Psoas muscle (tissue), 7 donors: ENCODE measurements at regions not wholly inside any gene's neighbourhood (a gene's known extent, or its start where the extent isn't known, plus 50 kb on each side); places are given as distances from the start of the nearest gene placed in this dataset.

Source experiments
- ATAC-seq, 4 donors: fragments of 200-7000 bp; cut with Tn5 transposase; one replicate each; pipeline ENCODE4 v1.9.1; 2020; ENCODE audit warnings: moderate library complexity in 3 of 4, mild to moderate bottlenecking in 2 of 4
- DNase-seq, 2 donors: peaks; one replicate each; pipeline ENCODE4 v3.0.0-alpha.2; 2020
- H3K27ac ChIP-seq: fragments of 200-600 bp; one replicate; pipeline ENCODE4 v1.8.0; 2022
- H3K27me3 ChIP-seq, 3 donors: fragments of 200-600 bp in 1 of 3; one replicate each; pipeline versions ENCODE4 v1.6.1 to v1.8.0; 2013 to 2022; ENCODE audit warnings: low read length in 2 of 3, mild to moderate bottlenecking in 2 of 3, moderate library complexity in 1 of 3; ENCODE audit not compliant: insufficient read depth in 3 of 3
- H3K36me3 ChIP-seq, 2 donors: fragments of 200-600 bp in 1 of 2; one replicate each; pipeline versions ENCODE4 v1.6.1 to v1.8.0; 2013 to 2022; ENCODE audit warnings: low read depth in 1 of 2, mild to moderate bottlenecking in 1 of 2, moderate library complexity in 1 of 2; ENCODE audit not compliant: insufficient read depth in 1 of 2
- H3K4me1 ChIP-seq: fragments of 200-600 bp; one replicate; pipeline ENCODE4 v1.8.0; 2022
- H3K4me3 ChIP-seq: fragments of 200-600 bp; one replicate; pipeline ENCODE4 v1.8.0; 2022; ENCODE audit warnings: mild to moderate bottlenecking
- H3K9me3 ChIP-seq: fragments of 200-600 bp; one replicate; pipeline ENCODE4 v1.8.0; 2022
- WGBS, 3 donors: extraction: QIAGEN DNeasy Blood & Tissue Kit; methylation state at CpG; one replicate each; pipeline versions ENCODE4 v1.1.6 to v1.1.7; 2013; 5-methylcytosine and 5-hydroxymethylcytosine counted together
- intact Hi-C, 2 donors: fragments of 100-400 bp; cut with DNase I; formaldehyde crosslinking; loops; one replicate each; pipeline versions ENCODE4 v1.11.0 to v1.14.2; 2022
- TF ChIP-seq, protein P1 (sequence below): fragments of 200-600 bp; IDR thresholded peaks from one replicate; pipeline ENCODE4 v1.8.0; 2022; ENCODE audit warnings: antibody characterized with exemption
- donor health status: healthy with polysubstance abuse.
- donor health status: DM: no; HTN: no; CAD: no; lungs with moderate emphysema.
- donor health status: Bipolar disorder and iron deficiency.
- donor health status: healthy.
- donor health status: DM: yes; HTN: yes; CAD: no.
- donor health status: DM: no; HTN: no; CAD: no.
- donor health status: DM: yes; HTN: yes; CAD: no.

GRCh38 chr20:62531046-62531838, 55.4 kb upstream of the GATA5 start:
- peaks cover 22% of the 10 kb centered on the region for H3K4me1 ChIP-seq
- no peak overlapping the region for H3K4me3 ChIP-seq
- ATAC-seq (no peak), DNase-seq (no peak)
- H3K36me3 ChIP-seq = no peaks in the 10 kb centered on the region
- WGBS, 3 donors = 86 to 90% (median 88%) methylated on average over 23 of the region's 23 CpGs
- H3K27ac ChIP-seq = no peak overlapping the region
- H3K27me3 ChIP-seq = no peaks in the 10 kb centered on the region
- no peaks in the 10 kb centered on the region for H3K9me3 ChIP-seq
- TF ChIP-seq, protein P1, sequence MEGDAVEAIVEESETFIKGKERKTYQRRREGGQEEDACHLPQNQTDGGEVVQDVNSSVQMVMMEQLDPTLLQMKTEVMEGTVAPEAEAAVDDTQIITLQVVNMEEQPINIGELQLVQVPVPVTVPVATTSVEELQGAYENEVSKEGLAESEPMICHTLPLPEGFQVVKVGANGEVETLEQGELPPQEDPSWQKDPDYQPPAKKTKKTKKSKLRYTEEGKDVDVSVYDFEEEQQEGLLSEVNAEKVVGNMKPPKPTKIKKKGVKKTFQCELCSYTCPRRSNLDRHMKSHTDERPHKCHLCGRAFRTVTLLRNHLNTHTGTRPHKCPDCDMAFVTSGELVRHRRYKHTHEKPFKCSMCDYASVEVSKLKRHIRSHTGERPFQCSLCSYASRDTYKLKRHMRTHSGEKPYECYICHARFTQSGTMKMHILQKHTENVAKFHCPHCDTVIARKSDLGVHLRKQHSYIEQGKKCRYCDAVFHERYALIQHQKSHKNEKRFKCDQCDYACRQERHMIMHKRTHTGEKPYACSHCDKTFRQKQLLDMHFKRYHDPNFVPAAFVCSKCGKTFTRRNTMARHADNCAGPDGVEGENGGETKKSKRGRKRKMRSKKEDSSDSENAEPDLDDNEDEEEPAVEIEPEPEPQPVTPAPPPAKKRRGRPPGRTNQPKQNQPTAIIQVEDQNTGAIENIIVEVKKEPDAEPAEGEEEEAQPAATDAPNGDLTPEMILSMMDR = no peak
- intact Hi-C loops = no loop called here

DNA sequence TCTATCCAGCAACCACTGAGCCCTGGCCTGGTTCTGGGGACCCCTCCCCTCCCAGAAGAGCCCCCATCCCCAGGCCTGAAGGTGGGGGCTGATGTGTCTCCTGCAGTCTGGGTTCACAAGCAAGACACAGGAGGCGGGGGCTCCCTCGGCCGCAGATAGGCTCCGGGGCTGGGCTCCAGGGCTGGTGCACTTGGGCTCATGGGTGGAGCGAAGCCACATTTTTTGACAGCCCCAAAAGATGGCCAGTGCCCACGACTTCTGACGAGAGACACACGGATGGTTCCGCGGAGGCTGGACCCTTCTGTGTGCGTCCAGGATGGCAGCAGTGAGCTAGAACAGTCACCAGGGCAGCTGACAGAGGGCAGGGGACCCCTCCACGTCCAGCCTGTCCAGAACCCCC, 57.1 kb upstream of the GATA5 start:
- H3K27me3 ChIP-seq = no peaks in the 10 kb centered on the region
- H3K36me3 ChIP-seq = no peaks in the 10 kb centered on the region
- no peak overlapping the region for H3K27ac ChIP-seq
- intact Hi-C loops = loop anchor here in 1 of 2 donors (2.0 kb wide), 1 partner anchor 18 kb away; no protein-coding TSS in a partner anchor
- WGBS, 3 donors = 93 to 95% (median 95%) methylated on average over 11 to 12 of the region's 12 CpGs
- H3K4me3 ChIP-seq = no peak overlapping the region
- H3K9me3 ChIP-seq = no peaks in the 10 kb centered on the region
- DNase-seq = no peak
- TF ChIP-seq, protein P1 = no peak
- H3K4me1 ChIP-seq = peaks cover 37% of the 10 kb centered on the region
- ATAC-seq = no peak

GRCh38 chr20:62533591-62534495, 58.0 kb upstream of the GATA5 start:
- DNase-seq = no peak
- WGBS, 3 donors = 64 to 67% (median 67%) methylated on average over 19 of the region's 19 CpGs
- no peaks in the 10 kb centered on the region for H3K9me3 ChIP-seq
- TF ChIP-seq, protein P1 = no peak
- ATAC-seq = no peak
- no peaks in the 10 kb centered on the region for H3K27me3 ChIP-seq
- no peak overlapping the region for H3K4me3 ChIP-seq
- intact Hi-C loops = loop anchor here (2.0 kb wide), 1 partner anchor 19 kb away; no protein-coding TSS in a partner anchor
- peak overlapping the region; percentile 97 for H3K27ac ChIP-seq
- H3K4me1 ChIP-seq = peaks cover 43% of the 10 kb centered on the region
- H3K36me3 ChIP-seq = no peaks in the 10 kb centered on the region

DNA sequence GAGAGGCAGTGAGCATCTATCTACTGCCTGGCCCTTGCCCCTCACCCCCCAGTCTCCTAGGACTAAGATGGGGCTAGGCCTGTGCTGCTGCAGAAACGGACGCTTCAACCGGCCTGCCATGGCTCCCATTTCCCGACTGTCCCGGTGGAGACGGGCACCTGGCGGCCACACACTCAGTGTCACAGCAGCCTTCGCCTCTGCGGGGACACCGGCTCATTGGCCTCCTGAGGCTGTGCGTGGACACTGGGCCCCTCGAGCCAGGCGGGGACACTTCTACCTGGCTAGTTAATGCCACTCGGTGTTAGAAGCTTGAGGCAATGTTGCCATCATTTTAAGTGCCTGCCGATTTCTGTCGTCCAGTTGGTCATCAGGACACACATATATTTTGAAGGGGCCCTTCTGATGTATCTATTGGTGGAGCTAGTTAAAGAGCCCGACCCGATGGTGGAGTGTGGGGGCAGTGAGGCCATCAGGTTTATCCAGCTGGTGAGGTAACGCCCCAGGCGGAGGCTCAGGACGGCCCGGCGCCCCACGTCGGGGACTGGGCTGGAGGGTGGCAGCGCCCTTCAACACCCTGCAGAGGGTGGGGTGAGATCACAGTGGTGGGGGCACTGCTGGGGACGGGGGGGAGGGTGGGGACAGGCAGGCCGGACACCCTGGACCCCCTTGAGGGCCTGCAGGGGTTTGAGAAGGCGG, 58.9 kb upstream of the GATA5 start:
- H3K36me3 ChIP-seq = no peaks in the 10 kb centered on the region
- ATAC-seq (no peak), DNase-seq (no peak)
- H3K27ac ChIP-seq = peak overlapping the region; percentile 97
- H3K27me3 ChIP-seq = no peaks in the 10 kb centered on the region
- intact Hi-C loops = loop anchor here in 1 of 2 donors (2.0 kb wide), 1 partner anchor 20 kb away; no protein-coding TSS in a partner anchor
- no peak overlapping the region for H3K4me3 ChIP-seq
- H3K9me3 ChIP-seq = no peaks in the 10 kb centered on the region
- peaks cover 45% of the 10 kb centered on the region for H3K4me1 ChIP-seq
- WGBS, 3 donors = 73 to 86% (median 76%) methylated on average over 29 of the region's 29 CpGs
- TF ChIP-seq, protein P1 = no peak
